HG03196 (cell line): ENCODE measurements at regions not wholly inside any gene's neighbourhood (a gene's known extent, or its start where the extent isn't known, plus 50 kb on each side); places are given as distances from the start of the nearest gene placed in this dataset.
"Not testable (repeated sequence)": the region's sequence is repeated elsewhere in the genome, so short reads cannot be mapped to it uniquely, and the experiment has no call there.

Experiments used
- ATAC-seq: cut with Tn5 transposase; IDR thresholded peaks from one replicate; pipeline ENCODE4 v1.9.1; 2021; ENCODE audit not compliant: unreplicated experiment

DNA sequence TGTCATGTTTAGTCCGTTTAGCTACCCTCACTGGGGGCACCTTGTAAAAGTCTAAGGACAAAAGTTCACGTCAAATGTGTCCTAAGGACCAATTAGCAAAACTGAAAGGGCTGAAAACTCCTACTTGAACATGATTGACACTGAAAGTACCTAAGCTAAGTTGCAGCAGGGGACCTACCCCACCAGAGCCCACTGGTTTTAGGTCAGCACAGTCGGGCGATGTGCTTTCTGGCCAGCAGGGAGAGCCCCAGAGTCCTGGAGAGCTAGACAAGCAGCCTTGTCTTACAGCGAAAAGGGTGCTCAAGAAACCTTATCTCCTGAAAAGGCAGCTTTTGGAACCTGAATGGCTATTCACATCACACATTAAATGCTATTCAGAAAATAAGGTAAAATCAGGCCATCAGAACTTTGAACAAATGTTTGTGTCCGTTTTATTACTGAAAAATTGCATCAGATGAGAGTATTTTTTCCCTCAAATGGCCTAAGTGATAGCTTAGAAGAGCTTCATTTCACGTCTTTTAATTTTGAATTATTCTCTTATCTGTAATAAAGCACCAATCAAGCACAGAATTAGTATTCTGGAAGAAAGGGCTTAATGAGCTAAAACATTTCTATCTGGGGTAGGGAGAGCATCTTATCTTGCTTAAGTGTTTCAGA is 52.2 kb upstream of the MKI67 start:
- ATAC-seq, result no peak

DNA sequence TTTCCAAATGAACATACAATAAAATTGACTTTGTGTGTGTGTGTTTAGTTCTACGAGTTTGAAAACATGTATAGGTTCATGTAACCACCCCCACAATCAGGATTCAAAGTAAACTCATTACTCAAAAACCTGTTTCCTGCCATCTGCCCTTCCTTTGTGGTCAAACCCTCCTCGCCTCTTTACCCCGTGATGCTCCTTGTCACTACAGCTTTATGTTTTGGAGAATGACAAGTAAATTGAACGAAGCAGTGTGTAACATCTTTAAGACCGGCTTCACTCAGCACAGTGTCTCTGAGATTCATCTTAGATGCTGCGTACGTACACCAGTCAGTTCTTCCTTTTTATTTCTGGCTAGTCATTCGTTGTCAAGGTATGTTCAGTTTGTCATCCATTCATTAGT is 54.6 kb upstream of the MKI67 start:
- ATAC-seq, result no peak

DNA sequence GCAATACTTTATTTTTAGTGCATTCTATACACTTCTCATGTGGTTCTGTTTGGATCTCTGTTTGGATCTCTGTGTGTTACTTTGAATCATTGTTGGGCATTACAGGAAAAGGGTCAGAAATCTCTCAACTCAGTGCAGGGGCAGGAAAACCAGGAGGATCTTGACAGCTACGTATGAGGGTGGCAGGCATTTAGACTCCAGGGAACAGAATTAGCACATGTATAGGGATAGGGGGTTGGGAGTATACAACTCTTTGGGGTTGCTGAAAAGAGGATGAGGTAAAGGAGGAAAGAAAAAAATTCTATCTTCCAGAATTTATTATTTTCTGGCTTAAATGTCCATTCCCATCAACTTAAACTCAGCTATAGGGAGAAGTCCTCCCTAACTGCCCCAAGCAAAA is 59.4 kb upstream of the MKI67 start:
- ATAC-seq, result no peak

DNA sequence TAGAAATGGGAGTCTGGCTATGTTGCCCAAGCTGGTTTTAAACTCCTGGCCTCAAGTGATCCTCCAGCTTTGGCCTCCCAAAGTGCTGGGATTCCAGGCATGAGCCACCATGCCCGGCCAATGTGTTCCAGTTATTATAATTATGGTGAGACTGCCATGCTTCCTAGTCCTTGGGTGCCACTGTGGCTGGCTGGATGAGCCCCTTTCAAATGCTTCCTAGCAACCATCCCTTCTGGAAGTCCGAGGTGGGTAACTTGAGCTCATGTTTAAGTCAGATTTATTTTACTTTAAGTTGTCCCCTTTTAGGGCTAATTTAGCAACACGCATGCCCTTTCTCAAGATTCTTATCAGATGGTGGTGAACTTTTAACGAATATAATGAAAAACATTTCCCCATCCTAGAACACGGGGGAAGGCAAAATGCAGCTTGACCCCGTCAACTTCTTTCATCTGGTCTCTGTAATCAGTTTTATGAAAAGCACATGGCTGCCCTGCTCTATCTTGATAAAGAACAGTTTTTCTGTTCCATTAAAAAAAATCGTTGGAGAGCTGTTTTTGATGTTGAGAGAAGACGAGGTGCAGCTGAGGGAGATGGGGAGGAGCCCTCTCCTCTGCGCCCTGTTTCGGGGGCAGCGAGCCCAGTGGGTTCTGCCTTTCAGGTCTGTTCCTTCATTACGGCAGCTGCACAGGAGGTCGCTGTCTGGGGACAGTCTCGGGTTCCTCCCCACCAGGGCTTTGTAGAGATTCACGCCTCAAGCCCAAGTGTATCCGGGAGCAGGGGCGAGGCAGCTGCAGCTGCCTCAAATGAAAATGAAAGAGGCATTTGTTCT is 61.0 kb upstream of the MKI67 start:
- ATAC-seq, result no peak

DNA sequence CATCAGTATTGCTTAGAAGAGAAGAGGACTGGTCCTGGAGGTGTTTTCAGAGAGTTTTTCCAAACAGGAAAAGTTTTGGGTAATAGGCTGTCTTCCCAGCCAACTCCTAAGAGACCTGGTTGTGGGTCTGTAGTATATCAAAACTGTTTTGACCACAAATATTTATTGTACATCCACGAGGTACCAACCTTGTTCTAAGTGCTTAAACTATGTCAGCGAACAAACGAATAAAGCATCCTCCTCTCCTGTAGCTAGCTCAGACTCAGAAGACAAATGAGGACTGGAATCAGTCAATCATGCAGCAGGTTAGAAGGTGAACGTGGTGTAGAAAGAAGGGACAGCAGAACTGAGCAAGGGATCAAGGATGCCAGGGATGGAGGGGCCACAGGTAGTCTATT is 61.6 kb upstream of the MKI67 start:
- ATAC-seq, result no peak

DNA sequence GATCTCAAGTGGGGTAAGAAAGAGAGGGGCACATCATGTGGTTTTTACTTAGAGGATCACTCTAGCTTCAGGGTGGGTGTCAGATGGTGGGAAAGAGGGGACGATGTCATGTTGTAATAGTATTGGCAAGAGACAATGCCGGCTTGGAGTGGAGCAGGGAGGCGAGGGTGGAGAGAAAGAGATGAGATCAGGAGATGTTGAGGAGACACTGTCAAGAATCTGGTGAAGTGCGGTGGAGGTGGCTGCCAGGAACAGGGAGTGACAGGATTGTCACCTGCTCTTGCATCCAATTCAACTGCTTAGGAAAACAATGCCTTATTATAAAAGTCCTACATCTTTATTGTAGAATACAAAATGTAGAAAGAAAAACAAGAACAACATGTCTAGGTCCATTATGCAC is 63.0 kb upstream of the MKI67 start:
- ATAC-seq, result no peak

DNA sequence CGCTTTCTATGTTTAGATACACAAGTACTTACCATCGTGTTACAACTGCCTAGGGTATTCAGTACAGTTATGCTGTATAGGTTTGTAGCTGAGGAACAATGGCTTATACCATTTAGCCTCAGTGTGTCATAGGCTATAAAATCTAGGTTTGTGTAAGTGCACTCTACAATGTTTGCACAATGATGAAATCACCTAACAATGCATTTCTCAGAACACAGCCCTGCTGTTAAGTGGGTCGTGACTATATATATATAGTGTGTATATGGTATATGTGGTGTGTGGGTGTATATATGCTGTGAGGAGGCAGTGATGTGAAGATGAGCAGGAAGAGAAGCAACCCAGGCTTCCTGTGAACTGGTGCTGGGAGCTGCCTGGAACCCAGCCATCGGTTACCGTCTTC is 65.6 kb upstream of the MKI67 start:
- no peak for ATAC-seq

DNA sequence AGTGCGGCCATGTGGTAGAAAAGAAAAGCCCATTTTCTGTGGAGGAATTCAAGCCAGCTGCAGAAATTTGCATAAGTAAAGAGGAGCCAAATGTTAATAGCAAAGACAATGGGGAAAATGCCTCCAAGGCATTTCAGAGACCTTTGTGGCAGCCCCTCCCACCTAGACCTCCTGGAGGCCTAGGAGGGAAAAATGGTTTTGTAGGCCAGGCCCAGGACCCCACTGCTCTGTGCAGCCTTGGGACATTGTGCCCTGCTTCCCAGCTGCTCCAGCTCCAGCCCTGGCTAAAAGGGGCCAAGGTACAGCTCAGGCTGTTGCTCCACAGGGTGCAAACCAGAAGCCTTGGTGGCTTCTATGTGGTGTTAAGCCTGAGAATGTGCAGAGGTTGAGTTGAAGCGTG is 75.6 kb upstream of the MKI67 start:
- not testable (repeated sequence) for ATAC-seq

DNA sequence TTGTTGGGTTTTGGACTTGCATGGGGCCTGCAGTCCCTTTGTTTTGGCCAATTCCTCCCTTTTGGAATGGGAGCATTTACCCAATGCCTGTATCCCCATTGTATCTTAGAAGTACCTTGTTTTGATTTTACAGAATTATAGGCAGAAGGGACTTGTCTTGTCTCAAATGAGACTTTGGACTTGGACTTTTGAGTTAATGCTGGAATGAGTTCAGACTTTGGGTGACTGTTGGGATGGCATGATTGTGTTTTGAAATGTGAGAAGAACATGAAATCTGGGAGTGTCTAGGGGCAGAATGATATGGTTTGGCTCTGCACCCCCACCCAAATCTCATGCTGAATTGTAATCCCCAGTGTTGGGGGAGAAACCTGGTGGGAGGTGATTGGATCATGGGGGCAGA is 76.8 kb upstream of the MKI67 start:
- ATAC-seq, result no peak

DNA sequence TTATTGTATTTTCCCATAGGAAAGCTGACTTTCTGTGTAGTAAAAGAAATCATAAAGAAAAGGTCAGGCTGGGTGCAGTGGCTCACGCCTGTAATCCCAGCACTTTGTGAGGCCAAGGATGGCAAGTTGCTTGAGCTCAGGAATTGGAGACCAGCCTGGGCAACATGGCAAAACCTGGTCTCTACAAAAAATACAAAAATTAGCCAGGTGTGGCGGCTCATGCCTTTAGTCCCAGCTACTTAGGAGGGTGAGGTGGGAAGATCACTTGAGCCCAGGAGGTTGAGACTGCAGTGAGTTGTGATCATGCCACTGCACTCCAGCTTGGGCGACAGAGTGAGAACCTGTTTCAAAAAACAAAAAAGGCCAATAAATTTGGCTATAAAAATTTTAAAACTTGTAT is 79.4 kb upstream of the MKI67 start:
- ATAC-seq, result not testable (repeated sequence)

DNA sequence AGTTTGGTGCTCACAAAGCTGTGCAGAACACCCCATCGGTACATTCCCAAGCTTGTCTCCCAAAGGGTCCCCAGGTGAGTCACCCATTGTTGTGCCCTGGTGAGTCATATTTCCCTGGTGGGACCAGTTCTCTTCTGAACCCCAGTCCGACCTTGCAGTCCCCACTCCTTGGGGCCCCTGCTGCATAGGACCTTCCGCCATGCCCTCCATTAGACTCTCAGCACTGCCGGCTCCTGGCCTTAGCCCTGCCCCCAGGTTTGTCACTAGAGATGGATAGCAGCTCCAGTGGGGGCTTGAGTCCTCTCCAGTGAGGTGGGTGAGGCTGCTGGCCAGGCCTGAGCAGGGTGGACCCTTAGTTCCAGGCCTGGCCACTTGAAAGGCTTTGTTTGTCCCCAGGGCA is 80.5 kb upstream of the MKI67 start:
- no peak for ATAC-seq

DNA sequence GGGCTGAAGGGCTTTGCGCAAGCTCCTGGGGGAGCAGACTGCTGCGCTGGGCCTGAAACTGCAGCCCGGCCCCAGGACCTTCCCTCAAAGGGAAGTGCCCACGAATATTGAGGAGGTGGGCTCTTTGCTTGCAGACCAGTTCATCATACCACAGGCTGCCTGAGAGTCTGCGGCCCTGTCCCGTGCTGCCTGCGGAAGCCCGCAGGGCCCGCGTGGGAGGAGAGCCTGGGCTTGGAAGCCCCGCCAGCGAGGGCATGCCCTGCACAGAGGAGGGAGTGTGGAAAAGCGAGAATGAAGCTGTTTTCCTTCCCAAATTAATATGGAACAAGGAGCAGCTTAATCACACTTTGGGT is 83.6 kb upstream of the MKI67 start:
- no peak for ATAC-seq

DNA sequence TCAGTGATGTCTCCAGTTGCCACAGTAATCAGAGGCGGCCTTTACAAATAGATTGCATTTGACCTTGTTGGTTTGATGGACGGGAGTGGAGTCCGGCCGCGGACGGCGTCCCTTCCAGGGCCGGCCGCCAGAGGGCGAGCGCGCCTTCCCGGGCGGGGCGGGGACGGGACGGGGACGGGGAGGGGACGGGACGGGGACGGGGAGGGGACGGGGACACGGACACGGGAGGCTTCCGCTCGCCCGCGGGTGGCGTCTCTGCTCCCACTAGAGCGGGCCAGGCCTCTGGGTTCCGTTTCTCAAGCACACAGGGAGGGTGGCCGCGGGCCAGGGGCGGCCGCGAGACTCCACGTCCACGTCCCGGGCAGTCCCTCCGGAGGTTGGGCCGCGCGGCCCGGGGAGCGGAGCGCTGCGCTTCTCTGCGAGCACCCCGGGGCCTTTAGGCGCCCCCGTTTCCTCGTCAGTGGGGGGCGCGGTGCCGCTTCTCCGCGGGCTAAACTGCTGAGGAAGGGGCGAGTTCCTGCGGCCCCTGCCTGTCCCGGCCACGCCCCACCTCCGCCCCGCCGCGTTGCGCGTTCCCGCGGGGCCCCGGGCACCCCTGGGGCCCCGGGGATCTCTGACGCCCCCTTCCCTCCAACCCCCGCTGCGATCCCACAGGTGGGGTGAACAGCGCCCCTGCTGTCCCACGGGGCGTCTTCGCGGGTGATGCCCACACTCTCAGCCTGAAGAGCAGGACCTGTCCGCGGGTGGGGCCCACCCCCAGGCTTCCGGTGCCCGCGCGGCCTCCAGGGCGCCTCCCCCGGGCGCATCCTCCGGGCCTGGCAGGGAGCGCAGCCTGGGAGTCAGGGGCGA is 84.2 kb upstream of the MKI67 start:
- ATAC-seq, result peak; percentile 46

DNA sequence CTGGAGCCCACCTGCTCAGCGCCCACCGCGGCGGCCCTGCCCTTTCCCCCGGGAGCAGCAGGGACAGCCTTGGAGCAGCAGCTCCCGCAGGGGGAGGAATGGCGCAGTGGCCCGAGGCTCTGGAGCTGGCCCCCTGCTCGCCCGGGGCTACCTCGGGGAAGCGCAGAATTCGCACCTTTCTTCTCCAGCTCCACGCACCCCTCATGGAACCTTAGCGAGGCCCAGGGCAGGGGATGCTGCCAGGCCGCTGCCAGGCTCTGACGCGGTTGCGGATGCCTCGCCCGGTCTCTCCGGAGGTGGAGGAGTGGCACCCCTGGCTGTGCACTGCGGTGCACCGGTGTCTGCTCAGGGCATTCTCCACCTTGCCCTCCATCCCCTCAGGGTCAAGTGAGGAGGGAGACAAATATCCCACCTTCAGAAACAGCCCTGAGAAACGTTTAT is 84.9 kb upstream of the MKI67 start:
- ATAC-seq, result no peak

DNA sequence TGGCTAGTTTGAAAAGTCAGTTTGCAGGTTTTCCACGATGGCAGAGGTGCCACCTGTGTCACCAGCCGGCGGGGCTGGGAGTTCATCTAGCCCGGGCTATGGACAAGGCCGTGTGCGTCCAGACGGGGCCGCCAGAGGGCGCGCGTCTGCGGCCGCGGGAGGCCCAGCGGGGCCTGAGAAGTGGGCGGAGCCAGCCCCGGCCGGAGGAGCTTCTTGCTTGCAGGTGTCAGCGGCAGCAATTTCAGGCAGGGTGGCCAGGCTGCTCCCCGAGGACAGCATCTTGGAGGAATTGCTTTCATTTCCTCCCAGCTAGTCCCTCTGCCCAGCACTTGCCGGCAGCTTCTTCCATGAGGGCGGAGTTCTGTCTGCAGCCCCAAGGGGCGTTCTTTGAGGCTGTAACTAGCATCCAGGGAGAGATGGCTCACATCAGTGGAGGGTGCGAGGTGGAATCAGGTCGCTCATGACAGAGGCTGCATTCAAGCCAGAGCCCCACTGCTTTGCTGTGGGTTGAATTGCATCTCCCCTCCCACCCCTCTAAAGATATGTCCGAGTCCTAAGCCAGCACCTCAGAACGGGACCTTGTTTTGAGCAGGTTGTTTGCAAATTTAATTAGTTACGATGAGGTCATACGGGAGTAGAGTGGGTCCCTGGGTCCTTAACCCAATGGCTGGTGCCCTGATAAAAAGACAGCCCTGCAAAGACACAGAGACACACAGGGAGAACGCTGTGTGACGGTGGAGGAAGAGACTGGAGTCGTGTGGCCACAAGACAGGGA is 85.9 kb upstream of the MKI67 start:
- ATAC-seq, result peak; percentile 95

DNA sequence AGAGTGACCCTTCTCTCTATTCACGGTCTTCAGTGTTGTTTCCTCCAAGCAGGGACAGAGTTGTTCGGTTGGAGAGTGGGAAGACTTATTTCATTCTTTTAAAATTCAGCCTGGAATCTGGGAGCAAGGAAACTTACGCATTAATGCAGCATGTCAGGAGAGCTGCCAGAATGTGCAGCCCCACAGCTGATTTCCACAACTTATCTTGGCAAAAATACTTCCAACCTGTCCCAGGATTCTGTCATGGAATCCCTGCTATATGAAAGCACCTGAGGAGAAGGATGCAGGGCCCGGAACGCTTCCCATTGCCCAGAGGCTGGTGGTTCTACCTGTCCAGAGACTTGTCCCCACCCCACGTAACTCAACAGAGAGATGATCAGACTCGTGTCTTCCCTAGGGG is 86.9 kb upstream of the MKI67 start:
- ATAC-seq, result no peak

DNA sequence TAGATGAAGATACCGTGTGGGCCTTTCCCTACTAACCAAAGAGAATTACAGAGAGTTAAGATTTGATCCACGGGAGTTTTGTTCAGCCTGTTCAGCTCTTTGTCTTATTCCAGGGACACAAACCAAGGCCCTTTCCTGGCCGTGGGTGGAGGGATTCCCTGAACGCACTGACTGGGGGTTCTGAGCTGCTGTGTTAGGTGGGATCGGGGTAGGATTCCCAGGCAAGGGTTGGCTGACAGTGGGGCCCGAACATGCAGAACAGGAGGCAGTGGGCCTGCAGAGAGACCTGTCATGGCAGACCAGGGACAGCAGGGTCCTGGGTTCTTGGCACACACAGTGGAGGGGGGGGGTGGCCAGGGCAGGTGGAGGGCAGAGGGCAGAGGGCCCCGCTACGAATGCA is 89.5 kb upstream of the MKI67 start:
- ATAC-seq, result no peak

DNA sequence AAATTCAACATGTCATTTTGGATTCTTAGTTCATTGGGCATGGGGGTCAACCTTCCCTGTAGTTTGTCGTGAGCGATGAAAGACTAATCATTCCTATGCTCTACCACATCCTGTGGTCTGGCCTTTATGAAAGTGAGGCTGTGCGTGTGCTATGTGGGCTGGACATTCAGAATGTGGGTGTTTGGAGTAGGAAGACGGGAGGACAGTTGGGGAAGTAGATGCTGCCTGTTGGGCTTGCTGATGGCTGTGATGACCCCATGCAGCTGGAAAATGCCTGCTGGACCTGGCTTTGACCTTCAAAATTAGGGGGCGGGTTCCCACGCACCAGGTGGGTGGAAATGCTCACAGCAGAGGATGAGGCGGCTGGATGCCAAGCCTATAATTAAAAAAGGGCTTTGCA is 90.9 kb upstream of the MKI67 start:
- no peak for ATAC-seq

DNA sequence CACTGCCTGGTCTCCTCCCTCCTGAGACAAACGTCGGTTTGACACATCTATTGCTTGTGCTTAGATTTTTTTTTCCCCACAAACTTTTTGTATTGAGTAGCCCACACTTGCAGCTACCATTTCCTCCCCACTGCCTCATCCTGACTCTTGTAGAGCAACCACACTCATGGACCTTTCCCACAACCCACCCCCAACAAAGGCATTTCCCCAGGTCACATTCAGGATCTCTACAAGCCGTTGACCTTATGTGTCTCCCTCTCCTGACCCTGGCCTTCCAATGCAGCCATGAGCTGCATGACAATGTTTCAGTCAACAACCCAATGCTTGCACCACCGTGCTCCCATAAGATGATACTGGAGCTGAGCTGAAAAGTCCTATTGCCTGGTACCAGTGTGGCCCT is 91.9 kb upstream of the MKI67 start:
- no peak for ATAC-seq

DNA sequence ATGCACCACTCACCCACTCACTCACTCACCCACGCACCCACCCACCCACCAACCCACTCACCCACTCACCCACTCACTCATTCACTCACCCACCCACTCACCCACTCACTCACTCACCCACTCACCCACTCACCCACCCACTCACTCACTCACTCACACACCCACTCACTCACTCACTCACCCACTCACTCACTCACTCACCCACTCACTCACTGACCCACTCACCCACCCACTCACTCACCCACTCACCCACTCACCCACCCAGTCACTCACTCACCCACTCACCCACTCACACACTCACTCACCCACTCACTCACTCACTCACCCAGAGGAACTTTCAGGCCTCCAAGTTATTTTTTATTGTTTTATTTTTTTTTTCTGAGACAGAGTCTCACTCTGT is 93.1 kb upstream of the MKI67 start:
- ATAC-seq, result no peak

DNA sequence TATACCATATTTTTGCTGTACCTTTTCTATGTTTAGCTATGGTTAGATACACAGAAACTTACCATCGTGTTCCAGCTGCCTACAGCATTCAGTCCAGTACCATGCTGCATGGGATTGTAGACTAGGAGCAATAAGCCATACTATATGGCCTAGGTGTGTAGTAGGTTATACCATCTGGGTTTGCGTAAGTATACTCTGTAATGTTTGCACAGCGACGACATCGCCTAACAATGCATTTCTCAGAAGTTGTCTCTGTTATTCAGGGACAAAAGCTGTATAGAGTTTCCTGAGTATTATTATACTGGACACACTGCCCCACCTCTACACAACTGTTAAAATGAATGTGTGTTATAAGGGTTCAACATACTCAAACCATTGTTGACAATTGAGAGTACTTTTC is 93.8 kb upstream of the MKI67 start:
- no peak for ATAC-seq
